ENCODE measurements at regions not wholly inside any gene's neighbourhood (a gene's known extent, or its start where the extent isn't known, plus 50 kb on each side); places are given as distances from the start of the nearest gene placed in this dataset.

DNA sequence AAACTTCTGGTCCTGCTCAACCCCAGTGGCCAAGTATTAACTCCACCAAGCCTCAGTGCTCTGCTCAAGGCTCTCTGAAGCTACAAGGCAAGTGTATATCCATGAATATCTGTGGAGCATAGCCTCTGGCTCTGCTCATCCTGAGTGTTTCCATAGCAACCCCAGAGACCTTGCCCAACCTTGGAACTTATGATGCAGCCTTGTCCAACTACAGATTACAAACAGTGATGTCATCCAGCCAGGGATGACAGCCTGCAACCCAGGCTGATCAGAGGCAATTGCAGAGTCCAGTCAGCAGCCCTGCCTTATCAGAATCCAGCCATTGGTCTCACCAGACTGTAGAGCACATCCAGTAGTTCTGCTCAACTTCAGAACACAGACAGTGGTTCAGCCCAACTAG lies 65.5 kb upstream of the SPACA1 start:
- TF ChIP-seq EZH2 (IDR thresholded peaks at IDR 0.05), result no peak
- no peak for TF ChIP-seq POLR2AphosphoS5 (IDR thresholded peaks at IDR 0.05; ENCODE audit: borderline replicate concordance, low read depth, low read length)
- no peak for TF ChIP-seq FOXP2 (optimal IDR thresholded peaks at IDR 0.05; ENCODE audit: control extremely low read depth, extremely low read length, insufficient read depth)

Measured in SK-N-MC (cell line).